NCI-H748 treated with DMSO at 0.1 percent for 48 hours (cell line): ENCODE measurements at regions not wholly inside any gene's neighbourhood (a gene's known extent, or its start where the extent isn't known, plus 50 kb on each side); places are given as distances from the start of the nearest gene placed in this dataset.
A peak's percentile ranks its signal among the peaks of the same experiment; 100 is the strongest.
"Not testable (repeated sequence)": the region's sequence is repeated elsewhere in the genome, so short reads cannot be mapped to it uniquely, and the experiment has no call there.

Source experiments
- DNase-seq: peaks from one replicate; lab custom pipeline; 2025; lab: John Stamatoyannopoulos, UW

DNA sequence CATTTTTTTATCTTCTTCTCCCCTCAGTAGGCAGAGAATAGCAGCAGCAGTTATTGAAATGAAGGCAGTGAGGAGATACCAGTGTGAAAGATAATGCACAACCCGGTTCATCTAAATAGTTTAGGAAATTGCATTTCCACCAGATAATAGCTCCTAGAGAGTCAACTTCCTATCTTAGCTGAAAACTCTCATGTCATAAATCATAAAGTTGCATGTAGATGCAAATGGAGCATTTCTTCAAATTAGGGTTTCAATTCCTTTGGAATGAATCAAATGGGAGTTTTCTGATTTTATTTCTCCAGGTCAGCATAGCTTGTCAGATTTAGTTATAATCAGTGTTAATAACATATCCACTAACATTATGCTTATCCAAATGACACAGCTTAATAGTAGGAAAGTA, 335.3 kb downstream of the CNTNAP4 start:
- DNase-seq: no peak

DNA sequence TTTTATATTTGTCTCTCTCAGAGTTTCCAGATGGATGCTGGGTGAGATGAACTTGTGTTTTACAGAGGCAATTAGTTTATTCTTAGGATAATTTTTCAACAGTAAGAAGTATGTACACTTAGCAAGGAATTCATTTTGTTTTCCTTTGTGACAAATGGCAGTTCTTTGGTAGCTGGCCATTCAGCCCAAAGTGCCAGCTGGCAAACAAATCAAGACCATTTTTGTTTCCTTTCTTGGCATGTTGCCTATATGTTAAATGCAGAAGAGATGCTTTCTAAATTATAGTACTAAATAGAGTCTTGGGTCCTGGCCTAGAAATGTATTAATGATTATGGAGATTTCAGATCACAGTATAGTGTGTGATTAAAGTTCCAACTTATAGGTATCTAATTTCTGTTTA, 337.1 kb downstream of the CNTNAP4 start:
- DNase-seq: peak; percentile 22

DNA sequence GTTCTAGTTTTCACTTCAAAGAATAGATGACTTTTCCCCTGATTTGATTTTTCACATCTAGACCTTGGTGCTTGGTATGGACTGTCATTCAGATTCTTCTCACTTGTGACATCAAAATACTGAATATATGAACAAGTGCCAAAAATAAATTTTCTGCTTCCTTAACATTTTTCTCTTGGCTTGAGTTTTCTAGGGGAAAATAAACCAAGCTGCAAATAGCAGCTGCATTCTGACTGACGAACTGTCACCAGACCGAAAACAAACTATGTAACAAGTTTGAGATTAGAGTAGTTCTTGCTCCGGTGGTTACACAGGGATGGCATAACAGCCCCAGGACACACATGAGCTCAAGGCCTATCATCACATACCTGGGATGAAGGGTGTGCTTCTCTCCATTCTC, 345.7 kb downstream of the CNTNAP4 start:
- DNase-seq: no peak

DNA sequence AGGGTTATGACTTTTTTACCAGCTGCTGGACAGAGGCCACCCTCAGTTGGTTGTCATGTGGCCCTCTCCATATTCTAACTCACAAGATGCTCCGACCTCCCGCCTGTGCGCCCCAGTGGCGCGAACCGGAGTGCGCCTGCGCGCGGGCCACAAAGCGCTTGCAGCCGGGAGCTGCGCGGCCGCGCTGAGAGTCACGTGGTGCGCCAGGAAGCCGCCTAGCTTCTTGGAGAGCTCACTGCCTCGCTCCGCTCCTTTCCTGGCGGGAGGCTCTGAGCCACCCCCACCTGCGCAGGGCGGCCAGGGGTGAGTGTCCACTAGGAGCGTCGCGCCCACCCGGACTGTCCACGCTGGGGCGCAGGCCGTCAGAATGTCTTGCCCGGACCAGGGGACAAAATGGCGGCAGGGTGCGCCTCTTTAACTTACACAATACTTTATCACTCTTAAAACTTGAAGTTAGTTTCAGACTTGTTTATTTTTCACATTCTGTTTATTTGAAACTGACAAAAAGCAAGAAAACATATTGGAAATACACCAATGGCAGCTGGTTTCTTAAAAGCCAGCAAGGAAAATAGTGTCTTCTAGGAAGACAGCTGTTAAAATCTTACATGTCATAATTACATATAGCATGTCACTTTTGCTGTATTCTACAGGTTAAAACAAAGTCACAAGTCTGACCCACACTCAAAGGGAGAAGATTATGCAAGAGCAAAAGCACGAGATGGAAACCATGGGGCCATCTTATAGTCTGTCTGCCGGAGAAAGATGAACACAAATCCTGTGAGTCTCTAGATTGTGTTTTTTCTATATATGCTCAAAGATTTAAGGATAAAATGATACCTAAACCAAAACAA, 357.9 kb downstream of the CNTNAP4 start:
- no peak for DNase-seq

DNA sequence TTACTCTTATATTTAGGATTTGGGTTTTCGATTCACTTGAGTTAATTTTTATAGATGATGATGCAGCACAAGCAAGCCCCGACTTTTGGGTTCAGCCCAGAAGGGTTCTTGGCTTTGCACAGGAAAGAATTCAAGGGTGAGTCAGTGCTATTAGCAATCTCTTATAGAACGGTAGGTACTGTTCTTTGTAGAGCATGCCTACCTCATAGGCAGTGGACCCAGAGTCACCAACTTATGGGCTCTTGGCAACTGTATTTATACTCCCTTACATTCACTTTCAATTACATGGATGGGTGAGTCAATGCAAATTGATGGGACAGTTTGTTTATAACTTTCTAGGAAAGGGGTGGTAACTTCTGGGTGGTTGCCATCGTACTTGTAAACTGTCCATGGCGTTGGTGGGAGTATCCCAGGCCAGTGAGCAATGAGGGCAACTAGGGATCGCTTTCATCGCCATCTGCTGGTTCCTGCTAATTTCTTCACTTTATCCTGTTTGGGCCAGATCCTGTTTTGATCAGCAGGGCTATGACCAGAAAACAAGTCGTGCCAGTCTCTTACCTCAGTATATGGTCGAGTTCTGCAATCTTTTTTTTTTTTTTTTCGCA, 362.6 kb downstream of the CNTNAP4 start:
- DNase-seq: no peak

DNA sequence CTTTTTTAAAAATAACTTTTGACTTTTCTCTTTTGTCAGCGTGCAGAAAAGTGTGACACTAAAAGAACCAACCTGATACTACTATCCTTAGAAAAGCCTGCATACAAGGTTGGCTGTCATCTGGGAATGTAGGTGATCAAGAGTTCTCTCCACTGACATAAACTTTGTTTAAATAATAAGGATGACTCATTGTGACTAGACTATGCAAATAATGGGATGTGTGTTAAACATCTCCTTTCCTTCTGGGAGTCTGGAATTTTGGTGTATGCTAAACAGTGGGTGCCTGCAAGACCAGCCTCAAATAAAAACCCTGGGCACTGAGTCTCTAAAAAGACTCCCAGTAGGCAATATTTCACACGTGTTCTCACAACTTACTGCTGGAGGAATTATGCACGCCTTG, 373.4 kb downstream of the CNTNAP4 start:
- no peak for DNase-seq

DNA sequence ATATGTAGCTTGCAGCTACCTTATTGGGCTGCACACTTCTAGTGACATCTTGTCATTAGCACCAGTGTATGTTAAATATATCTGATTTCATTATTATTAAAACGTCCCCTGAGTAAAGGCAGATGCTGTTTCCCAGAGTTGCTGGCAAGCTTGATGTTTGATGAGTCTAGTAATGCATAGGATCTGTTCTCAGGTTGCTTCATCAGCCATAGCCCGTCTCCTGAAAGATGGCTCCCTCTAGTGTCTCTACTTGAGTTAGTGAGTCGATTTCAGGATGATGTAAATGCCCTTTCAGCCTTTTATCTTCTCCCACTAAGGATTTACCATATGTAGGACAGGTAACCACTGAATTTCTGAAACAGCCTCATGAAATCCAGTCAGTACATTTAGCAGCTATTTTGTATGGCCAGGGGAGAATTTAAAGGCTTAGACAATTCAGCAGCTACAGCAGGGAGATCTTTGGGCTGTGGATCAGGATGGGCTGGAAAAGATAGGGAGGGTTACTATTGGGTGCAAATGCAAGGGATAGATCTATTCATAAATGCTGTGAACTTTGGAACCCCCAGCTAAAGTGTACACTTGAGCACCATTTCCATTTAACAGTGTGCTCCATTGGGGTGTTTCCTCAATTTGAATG, 376.3 kb downstream of the CNTNAP4 start:
- peak; percentile 83 for DNase-seq

DNA sequence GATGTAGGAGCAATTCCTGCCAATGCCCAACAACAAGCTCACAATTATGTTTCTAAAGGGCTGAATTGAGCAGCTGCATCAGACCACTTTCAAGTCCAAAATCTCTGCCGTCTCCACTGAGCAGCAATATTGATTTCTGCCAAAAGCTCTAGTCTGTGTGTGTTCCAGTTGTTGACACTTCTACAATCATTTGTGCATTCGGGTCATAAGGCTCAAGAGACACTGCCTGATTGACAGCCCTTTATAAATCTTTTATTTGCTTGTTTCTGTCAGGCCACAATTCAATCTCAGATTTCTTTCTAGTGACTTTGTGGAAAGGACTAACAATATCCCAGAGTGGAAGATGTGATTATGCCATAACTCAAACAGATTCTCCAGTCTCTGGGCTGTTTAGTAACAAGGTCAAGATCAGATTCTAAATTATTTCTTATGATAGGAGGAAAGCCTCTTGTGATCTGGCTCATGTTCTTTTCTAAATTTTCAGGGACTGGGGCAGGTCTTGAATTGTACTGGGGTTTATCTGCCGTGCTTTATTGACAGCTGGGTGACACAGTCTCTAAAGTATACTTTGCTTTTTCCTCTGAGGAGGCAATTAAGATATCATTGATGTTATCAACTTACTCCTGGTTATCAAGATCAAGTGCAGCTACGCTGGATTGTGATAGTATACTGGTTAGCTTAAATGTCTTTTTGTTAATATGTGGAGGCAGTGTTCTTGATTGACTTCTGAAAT, 377.1 kb downstream of the CNTNAP4 start:
- no peak for DNase-seq

DNA sequence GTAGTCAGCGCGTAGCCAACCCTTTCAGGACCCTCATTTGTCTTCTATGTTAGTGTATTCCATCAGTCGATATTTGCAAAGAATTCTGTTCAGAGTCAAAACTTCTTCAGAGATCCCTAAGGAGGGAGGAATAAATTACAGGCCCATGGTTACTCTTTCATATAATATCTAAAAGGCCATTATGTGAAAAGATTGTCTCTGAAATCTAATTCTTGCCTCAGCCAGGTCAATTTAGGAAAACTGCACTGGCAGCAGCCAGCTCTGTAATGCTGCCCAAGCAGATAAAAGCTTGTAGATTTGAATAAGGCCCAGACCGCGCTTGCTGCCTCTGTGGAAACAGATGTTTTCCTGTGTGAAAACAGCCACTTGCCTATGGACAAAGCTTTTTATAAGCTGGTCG, 379.8 kb downstream of the CNTNAP4 start:
- no peak for DNase-seq

DNA sequence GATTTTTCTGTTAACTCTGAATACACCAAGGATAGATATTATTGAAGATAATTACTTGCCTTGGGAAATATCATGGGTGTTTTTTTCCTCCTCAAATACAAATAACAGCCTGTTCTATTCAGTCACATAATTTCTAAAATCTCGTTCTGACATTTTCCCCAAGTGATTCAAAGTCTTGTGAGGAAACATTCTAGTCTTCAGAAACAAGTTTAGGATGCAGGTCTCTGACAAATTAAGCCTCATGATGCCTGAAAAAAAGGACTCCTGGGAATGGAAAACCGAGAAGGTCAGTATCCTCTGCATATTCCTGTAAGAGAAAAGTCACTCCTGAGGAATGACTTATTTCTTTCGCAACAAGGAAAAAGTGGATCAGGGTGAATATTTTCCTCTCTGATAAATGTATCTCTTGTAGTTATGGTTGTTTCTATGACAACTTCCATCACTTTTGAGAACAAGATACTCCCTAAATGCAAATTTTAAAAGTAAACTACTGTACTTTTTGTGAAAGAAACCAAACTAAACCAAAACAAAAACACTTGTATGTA, 384.6 kb downstream of the CNTNAP4 start:
- no peak for DNase-seq

DNA sequence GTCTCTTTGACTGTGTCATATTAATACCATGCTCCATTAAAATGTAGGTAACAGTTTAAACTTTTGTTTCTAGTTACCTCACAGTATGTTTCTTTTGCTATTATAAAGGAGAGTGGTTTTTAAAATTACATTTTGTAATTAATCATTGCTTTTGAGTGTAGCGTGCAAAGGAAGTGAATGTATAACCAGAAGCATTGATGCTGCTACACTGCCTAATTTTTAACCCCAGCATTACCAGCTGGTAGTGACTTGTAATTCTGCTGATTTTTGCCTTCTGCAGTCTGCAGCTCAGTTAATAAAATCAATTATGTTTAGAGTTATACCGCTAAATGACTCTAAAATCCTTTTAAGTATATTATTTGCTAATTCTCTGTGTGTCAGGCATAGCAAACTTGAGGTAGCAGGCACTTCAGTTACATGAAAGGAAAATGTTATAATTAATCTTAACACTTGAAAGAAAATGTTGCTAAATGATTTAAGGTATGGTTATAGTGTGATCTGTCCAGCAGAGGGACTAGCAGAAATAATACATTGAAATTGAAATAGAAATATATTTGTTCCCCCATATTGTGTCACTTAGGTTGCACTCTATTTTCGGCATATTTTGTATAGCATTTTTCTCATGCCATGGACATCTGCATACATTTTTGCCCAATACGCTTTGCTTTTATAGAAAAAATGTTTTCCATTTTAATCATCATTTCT, 388.5 kb downstream of the CNTNAP4 start:
- DNase-seq: no peak

DNA sequence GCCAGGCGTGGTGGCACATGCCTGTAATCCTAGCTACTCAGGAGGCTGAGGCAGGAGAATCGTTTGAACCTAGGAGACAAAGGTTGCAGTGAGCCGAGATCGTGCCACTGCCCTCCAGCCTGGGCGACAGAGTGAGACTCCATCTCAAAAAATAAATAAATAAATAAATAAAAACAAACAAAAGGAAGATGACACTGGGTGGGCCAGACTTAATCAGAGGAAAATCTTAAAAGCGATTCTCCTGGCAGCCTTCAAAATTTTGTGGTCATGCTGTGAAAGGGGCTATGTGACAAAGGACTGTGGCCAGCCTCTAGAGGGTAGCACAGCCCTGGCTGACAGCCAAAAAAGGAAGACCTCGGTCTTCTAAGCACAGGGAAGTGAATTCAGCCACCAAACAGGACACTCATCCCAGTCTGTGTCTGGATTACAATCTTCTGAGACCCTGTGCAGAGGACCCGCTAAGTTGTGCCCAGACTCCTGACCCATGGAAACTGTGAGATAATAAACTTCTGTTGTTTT, 391.1 kb downstream of the CNTNAP4 start:
- DNase-seq: no peak

DNA sequence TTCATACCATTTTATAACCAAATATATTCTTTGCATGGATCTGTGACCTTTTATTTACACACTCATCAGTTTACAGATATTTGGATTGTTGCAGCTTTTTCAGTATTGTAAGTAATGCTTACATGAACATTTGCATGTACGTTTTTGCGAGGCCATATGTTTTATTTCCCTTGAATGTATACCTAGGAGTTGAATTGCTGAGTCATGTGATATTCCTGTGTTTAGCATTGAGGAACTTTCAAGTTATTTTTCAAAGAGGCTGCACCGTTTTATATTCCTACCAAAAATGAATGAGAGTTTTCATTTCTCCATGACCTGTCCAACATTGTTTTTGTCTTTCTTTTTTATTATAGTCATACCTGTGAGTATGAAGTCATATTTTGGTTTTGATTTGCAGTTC, 392.1 kb downstream of the CNTNAP4 start:
- no peak for DNase-seq

DNA sequence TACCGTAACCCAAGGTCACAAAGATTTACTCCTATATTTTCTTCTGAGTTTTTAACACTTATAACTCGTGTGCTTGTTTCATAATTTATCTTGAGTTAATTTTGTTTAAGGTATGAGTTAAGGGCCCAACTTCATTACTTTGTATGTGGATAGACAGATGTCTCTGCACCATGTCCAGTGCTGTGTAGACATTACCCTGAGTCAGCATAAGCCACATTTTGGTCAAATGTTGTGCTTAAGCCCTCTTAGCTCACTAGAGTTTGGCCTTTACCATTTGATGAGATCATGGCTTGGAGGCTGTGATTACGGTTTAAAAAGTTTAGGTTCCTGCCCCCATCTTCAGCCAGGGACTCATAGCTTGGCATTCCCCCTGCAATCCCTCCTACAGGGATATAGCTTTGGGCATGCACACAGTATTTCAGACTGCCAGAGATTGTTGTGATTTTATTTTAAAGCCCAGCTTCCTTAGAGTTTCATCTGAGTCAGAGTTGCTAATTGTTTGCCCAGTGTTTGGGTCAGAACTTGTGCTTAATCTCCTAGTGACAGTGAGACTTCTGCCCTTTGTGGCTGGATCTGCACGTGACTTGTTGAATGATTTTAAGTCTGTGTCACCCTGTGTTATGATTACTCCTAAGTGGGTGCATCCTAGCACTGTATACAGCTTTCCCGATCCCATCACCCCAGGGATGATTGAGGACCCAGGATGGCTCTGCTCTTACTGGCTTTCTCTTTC, 393.1 kb downstream of the CNTNAP4 start:
- no peak for DNase-seq

DNA sequence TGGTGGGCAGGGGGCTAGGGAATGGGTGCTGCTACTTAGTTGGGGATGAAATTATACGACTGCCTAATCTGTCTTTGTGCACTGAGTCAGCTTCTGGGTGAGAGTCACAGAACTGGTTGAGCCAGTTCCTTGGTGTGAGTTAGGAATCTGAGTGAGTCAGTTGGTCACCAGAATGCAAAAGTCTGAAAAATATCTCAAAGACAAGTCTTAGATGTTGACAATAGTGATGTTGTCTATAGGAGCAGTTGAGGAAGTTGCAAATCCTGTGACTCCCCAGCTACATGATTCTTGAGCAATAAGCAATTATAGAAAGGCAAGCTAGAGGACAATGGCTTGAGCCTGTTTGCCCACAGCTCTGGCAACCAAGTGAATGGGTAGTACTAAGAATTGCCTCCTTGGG, 399.2 kb downstream of the CNTNAP4 start:
- peak; percentile 19 for DNase-seq

DNA sequence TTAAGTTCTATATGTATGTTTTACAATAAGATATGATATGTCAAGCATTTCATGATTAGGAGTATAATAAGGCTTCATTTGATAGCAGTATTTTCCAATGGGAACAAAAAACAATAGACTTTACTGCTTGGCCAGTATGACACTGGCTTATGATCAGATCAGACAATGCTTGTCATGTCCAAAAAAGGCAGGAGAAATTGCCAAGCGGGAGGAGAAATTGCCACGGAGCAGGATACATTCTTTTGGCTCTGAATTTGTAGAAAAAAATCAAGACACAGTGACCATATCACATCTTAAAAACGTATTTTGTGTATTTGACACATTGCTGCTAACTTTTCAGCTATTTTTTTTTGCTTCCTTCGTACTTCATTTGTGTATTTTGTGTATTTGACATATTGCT, 404.1 kb downstream of the CNTNAP4 start:
- DNase-seq: no peak

DNA sequence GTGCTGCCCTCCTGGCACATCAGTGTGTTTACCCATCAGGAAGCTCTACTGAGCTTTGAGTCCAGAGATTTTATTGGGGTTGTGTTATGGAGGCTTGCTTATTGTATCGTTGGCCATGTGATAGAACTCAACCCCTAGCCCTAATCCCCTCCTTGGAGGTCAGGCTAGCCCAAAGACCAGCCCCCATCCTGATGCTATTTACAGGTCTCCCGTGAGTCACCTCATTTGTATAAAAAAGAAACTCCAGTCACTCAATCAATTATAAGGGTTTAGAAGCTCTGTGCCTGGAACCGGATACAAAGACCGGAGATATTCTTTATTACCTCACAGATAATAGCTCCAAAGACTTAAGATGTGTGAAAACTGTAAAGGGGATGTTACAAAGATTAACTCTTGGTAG, 405.9 kb downstream of the CNTNAP4 start:
- no peak for DNase-seq

DNA sequence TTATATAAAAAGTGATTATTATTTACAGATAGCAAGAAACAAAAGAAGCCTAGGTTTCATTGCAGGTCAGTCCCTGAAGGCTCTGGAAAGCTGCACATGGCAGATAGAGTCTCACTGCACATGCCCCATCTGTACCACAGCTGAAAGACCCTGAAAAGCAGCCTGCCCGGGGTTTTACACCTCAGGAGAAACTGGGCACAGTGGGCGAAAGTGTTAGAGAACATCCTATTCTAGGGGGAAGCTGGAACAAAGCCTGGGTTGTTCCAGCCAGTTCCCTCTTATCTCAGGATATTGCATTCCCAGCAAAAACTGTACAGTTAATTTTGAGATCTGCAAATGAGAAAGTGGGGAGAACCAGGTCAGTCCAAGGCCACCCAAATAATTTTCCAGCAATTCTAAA, 419.7 kb downstream of the CNTNAP4 start:
- DNase-seq: no peak

DNA sequence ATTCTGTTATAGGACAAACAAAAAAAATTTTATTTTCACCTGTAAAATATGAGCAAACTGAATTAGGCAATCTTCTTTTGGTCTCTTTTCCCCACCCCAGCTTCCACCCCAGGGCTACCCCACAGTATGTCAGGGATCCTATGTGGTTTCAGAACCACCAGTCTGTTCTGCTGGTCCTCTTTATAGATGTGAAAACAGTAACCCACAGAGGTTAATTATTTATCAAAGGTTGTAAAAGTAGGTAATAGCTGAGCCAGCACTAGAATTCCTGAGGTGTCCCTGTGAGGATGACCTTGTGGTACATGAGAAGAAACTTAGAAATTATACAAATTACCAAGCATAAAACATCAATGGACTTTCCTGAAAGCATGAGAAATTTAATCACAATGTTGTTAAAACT, 428.7 kb downstream of the CNTNAP4 start:
- no peak for DNase-seq

DNA sequence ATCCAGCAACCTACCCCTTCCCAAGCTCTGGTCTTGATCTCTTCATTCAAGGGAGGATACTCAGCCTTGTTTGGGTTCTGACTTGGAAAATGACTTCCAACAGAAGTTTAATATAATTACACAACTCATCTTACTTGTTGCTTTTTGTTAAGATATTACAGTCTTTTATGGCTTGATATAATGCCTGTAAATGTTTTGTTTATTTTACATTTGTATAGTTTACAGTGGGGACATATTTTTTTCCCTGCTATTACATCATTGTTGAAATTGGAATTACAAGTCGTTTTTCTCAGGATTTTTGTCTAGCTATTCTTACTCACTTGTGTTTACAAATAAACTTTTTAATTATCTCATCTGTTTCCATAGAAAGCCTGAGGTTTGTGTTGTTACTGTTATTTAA, 436.0 kb downstream of the CNTNAP4 start:
- DNase-seq: no peak

DNA sequence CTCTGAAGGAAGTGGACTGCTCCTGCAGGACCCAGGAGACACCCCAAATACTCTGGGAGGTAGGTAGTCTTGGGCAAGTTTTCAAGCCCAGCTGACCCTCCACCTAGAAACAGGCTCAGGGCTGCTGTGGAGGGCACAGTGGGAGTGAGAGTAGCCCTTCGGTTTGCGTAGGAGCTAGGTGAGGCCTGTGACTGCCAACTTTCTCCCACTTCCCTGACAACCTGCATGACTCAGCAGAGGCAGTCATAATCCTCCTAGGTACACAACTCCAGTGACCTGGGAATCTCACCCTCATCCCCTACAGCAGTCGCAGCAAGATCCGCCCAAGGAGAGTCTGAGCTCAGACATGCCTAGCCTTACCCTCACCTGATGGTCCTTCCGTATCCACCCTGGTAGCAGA, 439.1 kb downstream of the CNTNAP4 start:
- DNase-seq: not testable (repeated sequence)
